GM18502 (cell line): ENCODE measurements at regions not wholly inside any gene's neighbourhood (a gene's known extent, or its start where the extent isn't known, plus 50 kb on each side); places are given as distances from the start of the nearest gene placed in this dataset.
"Not testable (repeated sequence)": the region's sequence is repeated elsewhere in the genome, so short reads cannot be mapped to it uniquely, and the experiment has no call there.

Source experiments
- ATAC-seq: cut with Tn5 transposase; IDR thresholded peaks from one replicate; pipeline ENCODE4 v1.9.1; 2021; ENCODE audit warnings: mild to moderate bottlenecking; ENCODE audit not compliant: unreplicated experiment, poor library complexity

- no peak for ATAC-seq
These were observed 120.5 kb upstream of the LMCD1 start for GRCh38 chr3:8380904-8381704.

DNA sequence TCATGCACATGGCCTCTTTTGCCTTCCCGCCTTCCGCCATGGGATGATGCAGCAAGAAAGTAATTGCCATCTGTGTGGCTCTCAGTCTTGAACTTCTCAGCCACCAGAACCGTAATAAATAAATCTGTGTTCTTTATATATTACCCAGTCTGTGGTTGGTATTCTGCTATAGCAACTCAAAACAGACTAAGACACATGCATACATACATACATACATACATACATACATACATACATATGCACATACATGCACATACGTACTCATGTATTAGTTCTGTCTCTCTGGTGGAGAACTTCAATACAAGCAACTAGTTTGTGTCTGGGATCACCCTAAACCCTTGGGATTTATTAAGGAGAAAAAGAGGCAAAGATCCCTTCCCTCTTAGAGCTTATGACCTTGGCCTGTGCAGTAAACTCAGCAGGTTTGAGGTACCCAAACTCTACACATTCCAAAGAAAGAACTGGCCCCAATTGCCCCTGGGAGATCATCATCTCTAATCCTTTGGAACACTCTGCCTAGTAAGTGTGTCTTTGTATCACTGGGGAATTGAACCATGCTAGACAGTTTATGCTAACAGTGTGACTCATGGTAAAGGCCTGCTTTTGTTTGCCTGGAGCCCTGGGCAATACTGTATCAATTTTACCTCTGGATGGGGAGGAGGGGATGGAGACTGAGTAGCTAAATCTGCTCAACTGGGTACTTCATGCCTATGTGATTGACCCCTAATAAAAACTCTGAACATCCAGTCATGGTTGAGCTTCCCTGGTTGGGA is 115.6 kb upstream of the LMCD1 start:
- ATAC-seq: no peak

GRCh38 chr3:8387571-8387970 is 114.1 kb upstream of the LMCD1 start:
- no peak for ATAC-seq

DNA sequence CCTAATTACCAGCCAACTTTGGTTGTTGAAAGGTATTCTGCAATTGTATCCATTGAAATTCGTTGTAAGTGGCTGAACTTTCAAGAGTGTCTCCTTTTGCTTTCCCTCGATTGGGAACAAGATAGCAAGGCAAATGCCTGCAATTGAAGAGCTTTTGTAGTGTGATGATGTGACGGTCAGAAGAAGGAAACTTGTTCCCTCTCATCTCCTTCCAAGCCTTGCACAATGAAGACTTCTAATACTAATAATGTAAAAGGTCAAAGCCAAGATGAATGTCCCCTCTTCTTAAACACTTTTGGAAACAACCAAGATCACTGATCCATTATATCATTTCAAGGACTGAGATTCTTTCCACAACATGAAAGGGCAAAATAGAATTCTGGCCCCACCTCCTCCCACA is 101.9 kb upstream of the LMCD1 start:
- ATAC-seq: no peak

- no peak for ATAC-seq
These were observed 100.7 kb upstream of the LMCD1 start for GRCh38 chr3:8400911-8401310.

DNA sequence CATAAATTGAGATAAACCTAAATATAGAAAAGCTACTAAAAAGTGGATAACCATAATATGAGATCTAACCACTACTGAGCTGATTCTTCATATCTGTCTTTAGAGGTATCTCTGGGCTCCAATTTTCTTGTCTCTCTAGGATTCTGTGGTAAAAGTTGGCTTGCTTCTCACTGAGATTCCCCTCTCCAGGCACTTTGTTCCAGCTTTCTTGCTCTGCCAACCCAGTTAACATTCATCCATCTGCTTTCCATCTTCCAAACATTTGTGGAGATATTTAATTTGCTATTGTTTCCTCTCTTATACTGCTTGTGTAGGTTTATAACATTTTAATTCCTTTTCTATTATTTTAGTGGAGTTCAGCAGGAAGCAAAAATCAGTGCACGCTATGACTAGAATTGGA is 97.6 kb upstream of the LMCD1 start:
- ATAC-seq: no peak

- ATAC-seq: no peak
These were observed 96.5 kb upstream of the LMCD1 start for GRCh38 chr3:8405144-8405543.

GRCh38 chr3:8406479-8406878 is 95.1 kb upstream of the LMCD1 start:
- ATAC-seq: no peak

- ATAC-seq: no peak
These were observed 88.2 kb upstream of the LMCD1 start for GRCh38 chr3:8413337-8413926.

DNA sequence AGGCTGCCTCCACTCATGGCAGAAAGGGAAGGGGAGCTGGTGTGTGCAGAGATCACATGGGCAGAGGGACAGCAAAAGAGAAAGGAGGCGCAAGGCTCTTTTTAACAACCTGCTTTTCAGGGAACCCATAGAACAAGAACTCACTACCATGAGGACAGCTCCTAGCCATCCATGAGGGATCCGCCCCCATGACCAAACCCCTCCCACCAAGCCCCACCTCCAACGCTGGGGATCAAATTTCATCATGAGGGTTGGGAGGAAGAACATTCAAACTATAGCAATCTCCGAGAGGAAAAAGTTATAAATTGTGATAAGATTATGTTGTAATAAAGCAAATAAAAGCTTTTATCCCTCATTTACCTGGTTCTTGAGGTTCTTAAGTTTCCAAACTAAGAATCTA is 84.7 kb upstream of the LMCD1 start:
- ATAC-seq: peak; percentile 62

DNA sequence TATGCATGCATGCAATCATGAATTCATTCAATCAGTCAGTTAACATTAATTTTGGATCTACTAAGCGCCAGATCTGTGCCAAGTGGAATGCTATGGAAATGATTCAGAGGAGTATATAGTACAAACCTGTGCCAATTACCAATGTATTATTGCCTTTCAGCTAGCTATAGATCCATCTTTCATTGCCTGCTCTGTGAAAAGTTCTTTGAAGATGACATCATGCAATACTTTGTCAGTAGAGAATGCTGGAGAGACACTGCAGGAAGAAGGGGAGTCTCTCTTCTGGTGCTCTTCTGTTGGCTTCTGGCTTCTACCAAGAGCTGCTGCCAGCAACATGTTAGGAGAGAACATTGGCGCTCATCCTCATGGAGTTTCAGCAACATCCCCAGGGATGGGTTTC is 81.0 kb upstream of the LMCD1 start:
- no peak for ATAC-seq

- ATAC-seq: no peak
These were observed 80.4 kb upstream of the LMCD1 start for GRCh38 chr3:8421267-8421666.

DNA sequence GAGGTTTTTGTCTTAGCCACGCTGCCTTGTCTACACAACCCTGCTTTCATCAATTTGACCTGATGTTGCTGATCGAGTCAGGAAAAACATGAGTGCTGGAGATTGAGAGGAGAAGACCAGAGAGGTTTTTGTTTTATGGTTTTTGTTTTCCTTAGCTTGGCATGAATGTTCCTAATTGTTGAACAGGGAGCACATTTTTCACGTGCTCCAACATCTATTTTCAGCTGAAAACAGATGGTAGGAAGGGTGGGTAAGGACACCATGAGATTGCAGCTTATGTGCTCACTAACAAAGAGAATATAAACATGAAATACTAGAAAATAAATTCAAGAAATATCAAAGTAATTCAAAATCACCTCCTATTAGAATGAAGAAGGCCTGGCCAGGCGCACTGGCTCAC is 79.9 kb upstream of the LMCD1 start:
- ATAC-seq: no peak

GRCh38 chr3:8423307-8423706 is 78.3 kb upstream of the LMCD1 start:
- ATAC-seq: no peak

GRCh38 chr3:8424281-8424680 is 77.3 kb upstream of the LMCD1 start:
- ATAC-seq: no peak

DNA sequence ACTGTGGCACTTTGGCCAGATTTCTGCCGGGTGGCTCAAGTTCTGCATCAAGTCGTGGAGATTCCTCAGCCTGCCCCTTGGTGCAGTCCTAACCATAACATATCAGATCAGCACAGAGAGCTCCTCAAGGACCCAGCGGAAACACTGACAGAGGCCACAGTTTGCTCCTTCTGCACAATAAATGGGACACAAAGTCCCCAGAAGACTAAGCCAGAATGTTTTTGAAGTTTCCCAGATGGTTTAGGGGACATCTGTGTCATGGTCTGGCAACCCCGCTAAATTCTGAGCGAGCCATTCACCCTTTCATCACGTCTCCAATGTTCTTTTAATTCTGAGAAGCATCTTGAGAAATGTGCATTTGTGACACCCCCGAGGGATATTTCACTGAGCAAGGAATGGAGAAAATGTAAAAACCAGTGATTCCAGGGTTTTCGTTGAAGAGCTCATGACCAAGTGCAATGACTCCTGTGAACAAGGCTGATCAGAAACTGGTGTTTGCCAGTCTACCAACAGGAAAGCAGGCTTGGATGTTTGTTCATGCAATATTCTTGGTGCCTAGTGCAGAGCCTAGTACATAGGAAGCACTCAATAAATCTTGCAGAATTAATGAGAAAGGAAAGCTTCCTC is 64.8 kb upstream of the LMCD1 start:
- no peak for ATAC-seq

DNA sequence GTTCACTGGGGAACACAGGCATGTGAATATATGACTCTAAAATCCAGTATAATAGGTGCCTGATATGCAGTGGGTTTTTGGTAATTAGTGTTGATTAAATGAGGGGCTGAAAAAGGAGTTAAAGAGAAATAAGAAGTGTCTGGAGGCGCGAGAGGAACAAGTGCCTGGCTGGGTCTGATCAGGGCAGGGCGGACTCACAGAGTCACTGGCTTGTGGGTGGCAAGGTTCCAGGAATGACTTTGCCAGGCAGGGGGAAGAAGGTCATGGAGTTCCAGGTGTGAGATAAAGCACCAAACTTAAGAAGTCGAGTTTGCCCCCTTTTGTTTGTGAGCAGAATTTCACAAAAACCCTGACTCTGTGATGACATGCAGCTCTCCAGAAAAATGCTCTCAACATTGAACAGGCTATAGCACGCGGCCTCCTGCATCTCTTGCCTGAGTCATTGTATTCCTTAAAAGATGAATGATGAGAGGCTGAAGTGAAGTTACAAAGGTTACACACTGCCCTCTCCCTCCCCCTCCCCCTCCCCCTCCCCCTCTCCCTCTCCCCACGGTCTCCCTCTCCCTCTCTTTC is 63.0 kb upstream of the LMCD1 start:
- no peak for ATAC-seq

- not testable (repeated sequence) for ATAC-seq
These were observed 61.5 kb upstream of the LMCD1 start for GRCh38 chr3:8440142-8440541.

GRCh38 chr3:8441969-8442559 is 59.6 kb upstream of the LMCD1 start:
- ATAC-seq: no peak

DNA sequence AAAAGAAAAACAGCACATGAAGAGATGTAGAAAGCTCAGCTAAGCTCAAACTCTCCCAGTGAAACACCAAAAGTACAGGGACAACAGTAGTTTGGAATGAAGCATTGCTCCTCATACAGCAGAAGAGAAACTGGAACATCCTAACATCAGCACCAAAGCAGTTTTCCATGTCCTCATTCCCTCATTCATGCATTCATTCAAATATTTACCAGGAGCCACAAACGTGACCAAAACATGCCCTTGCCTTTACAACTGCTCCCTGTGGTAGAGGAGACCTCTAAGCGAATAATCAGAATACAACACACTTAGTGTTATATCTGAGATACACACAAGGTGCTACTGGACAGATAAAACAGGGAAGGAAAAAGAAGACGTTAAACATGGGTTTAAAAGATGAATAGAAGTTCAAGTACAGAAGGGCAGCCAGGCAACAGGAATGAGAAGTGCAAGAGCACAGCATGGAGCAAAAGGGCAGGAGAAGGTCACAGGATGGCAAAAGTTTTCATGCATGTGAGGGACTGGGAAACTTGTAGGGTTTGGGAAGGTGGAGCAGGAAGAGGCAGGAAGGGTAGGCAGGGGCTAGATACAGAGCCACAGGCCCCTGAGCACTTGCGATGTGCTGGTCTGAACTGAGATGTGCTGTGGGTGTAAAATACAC is 58.5 kb upstream of the LMCD1 start:
- no peak for ATAC-seq
